K562 (cell line): ENCODE measurements at regions not wholly inside any gene's neighbourhood (a gene's known extent, or its start where the extent isn't known, plus 50 kb on each side); places are given as distances from the start of the nearest gene placed in this dataset.

Source experiments
- ATAC-seq: fragments of 200-7000 bp; cut with Tn5 transposase; 3 replicates; pipeline ENCODE4 v1.9.1; 2020; ENCODE audit warnings: moderate library complexity
- BruUV-seq: library from RNA; stranded (reverse); fragments of 400-500 nt; replicated peaks from 2 replicates; lab custom pipeline; 2021; lab: Mats Ljungman, UMichigan
- CTCF ChIA-PET: fragments of 300-600 bp; formaldehyde crosslinking; extraction: SDS; loops from one replicate; lab custom pipeline; 2021; ENCODE audit warnings: low intra/inter-chr PET ratio; lab: Yijun Ruan, JAX
- POLR2A ChIA-PET: fragments of 300-600, 350-650 bp; sonication (Branson Sonifier 250); formaldehyde crosslinking; extraction: SDS; loops from one replicate; lab custom pipeline; 2021; ENCODE audit warnings: antibody characterized with exemption, inconsistent platforms; lab: Yijun Ruan, JAX
- DNase-seq, 4 experiments: peaks; one replicate each; pipeline versions ENCODE4 v3.0.0 to v3.0.0-alpha.2; 2011 to 2018; ENCODE audit warnings: low spot score in 3 of 4, mixed read lengths in 3 of 4; ENCODE audit errors: extremely low read depth in 1 of 4
- FAIRE-seq: peaks from 2 replicates; lab custom pipeline; 2011; peaks lifted over from hg19 to GRCh38; lab: Jason Lieb, UNC
- H2AFZ ChIP-seq: 2 replicates; pipeline ENCODE4 v1.6.0; 2011; ENCODE audit warnings: low read depth, low read length, control low read depth, inconsistent platforms
- H3K27ac ChIP-seq: fragments of 200-600 bp; 3 replicates; pipeline ENCODE4 v1.8.0; 2011; ENCODE audit warnings: low read depth, mild to moderate bottlenecking, control low read depth, inconsistent platforms, low read length, moderate library complexity, mixed read lengths; ENCODE audit errors: extremely low read depth
- H3K27me3 ChIP-seq, 2 experiments: fragments of 300-600 bp in 1 of 2; 2 replicates in 1 of 2; 3 replicates in 1 of 2; pipeline versions ENCODE4 v1.6.0 to v1.8.0; 2011; ENCODE audit warnings: inconsistent platforms in 2 of 2, low read length in 2 of 2, mild to moderate bottlenecking in 1 of 2, mixed read lengths in 1 of 2, moderate library complexity in 1 of 2; ENCODE audit not compliant: control insufficient read depth in 2 of 2, insufficient read depth in 2 of 2
- H3K36me3 ChIP-seq: fragments of 300-600 bp; 3 replicates; pipeline ENCODE4 v1.8.0; 2011; ENCODE audit warnings: mild to moderate bottlenecking, low read length, inconsistent platforms; ENCODE audit not compliant: control insufficient read depth, insufficient read depth
- H3K4me1 ChIP-seq, 2 experiments: fragments of 200-600 bp in 1 of 2; replicated peaks in 1 of 2; 2 replicates in 1 of 2; 3 replicates in 1 of 2; pipeline versions ENCODE4 v1.5.1 to v1.8.0; 2011; ENCODE audit warnings: inconsistent platforms in 2 of 2, low read length in 2 of 2, mild to moderate bottlenecking in 1 of 2, mixed read lengths in 1 of 2, moderate library complexity in 1 of 2; ENCODE audit not compliant: control insufficient read depth in 2 of 2, insufficient read depth in 2 of 2
- H3K4me2 ChIP-seq: 2 replicates; pipeline ENCODE4 v1.6.1; 2011; ENCODE audit warnings: low read length, control low read depth, inconsistent platforms, mixed read lengths; ENCODE audit not compliant: insufficient read depth
- H3K4me3 ChIP-seq: fragments of 200-600 bp; sonication (generic), shearing (Covaris generic); 2 replicates; pipeline ENCODE4 v1.5.1; 2016; ENCODE audit warnings: control low read depth, inconsistent platforms
- H3K79me2 ChIP-seq: fragments of 200-600 bp; 3 replicates; pipeline ENCODE4 v1.8.0; 2011; ENCODE audit warnings: low read length, inconsistent platforms; ENCODE audit not compliant: control insufficient read depth, insufficient read depth
- H3K9ac ChIP-seq, 2 experiments: 2 replicates each; pipeline versions ENCODE4 v1.6.0 to v1.6.1; 2011; ENCODE audit warnings: low read depth in 2 of 2, low read length in 2 of 2, control low read depth in 1 of 2, inconsistent platforms in 1 of 2, mild to moderate bottlenecking in 1 of 2, mixed read lengths in 1 of 2; ENCODE audit not compliant: insufficient read depth in 1 of 2
- H3K9me1 ChIP-seq: one replicate; pipeline ENCODE4 v1.6.0; 2011; ENCODE audit warnings: inconsistent platforms, mild to moderate bottlenecking, low read length, moderate library complexity; ENCODE audit not compliant: control insufficient read depth, insufficient read depth
- H3K9me3 ChIP-seq: replicated peaks from 2 replicates; pipeline ENCODE4 v1.5.1; 2011; ENCODE audit warnings: low read depth, low read length, inconsistent platforms; ENCODE audit not compliant: control insufficient read depth, insufficient read depth
- H4K20me1 ChIP-seq: replicated peaks from 2 replicates; pipeline ENCODE4 v1.6.1; 2011; ENCODE audit warnings: low read length, inconsistent platforms, mixed read lengths; ENCODE audit not compliant: control insufficient read depth, insufficient read depth
- CBX3 ChIP-seq, 2 experiments: IDR thresholded peaks; 1 replicate in 1 of 2; 2 replicates in 1 of 2; pipeline ENCODE4 v1.6.1; 2012; ENCODE audit warnings: inconsistent platforms in 2 of 2, low read length in 2 of 2, borderline replicate concordance in 1 of 2, control low read depth in 1 of 2
- EHMT2 ChIP-seq: fragments of 450-650 bp; IDR thresholded peaks from 2 replicates; pipeline ENCODE4 v1.6.1; 2018; ENCODE audit warnings: antibody characterized with exemption
- EWSR1 ChIP-seq: fragments of 450-650 bp; IDR thresholded peaks from 2 replicates; pipeline ENCODE4 v1.6.1; 2018; ENCODE audit warnings: borderline replicate concordance, mild to moderate bottlenecking, low read depth, moderate library complexity; ENCODE audit not compliant: partially characterized antibody
- WGBS: fragments of 100-300 bp; shearing (Covaris generic); methylation state at CpG from one replicate; pipeline ENCODE4 v1.1.6; 2016; ENCODE audit warnings: low coverage, mixed read lengths; ENCODE audit not compliant: insufficient coverage; ENCODE audit errors: missing lambda C conversion rate; 5-methylcytosine and 5-hydroxymethylcytosine counted together
- in situ Hi-C: fragments of 300-500 bp; cut with MboI; formaldehyde crosslinking; loops from 4 replicates; pipeline ENCODE4 v1.15.0; 2018; ENCODE audit warnings: inconsistent platforms, mixed read lengths
- intact Hi-C: fragments of 100-400 bp; cut with micrococcal nuclease; formaldehyde crosslinking; loops from 2 replicates; pipeline ENCODE4 v1.14.2; 2022
- TF ChIP-seq, protein P1 (sequence below): fragments of 250-450 bp; sonication (Bioruptor Pico); IDR thresholded peaks from 2 replicates; pipeline ENCODE4 v1.5.0; 2022; ENCODE audit warnings: mild to moderate bottlenecking
- TF ChIP-seq, protein P2 (sequence below), 2 experiments: fragments of 150-350 bp in 1 of 2; IDR thresholded peaks; 2 replicates each; pipeline ENCODE4 v1.6.1; 2012 to 2016; ENCODE audit warnings: low read depth in 2 of 2, low read length in 2 of 2, mild to moderate bottlenecking in 1 of 2, moderate library complexity in 1 of 2

DNA sequence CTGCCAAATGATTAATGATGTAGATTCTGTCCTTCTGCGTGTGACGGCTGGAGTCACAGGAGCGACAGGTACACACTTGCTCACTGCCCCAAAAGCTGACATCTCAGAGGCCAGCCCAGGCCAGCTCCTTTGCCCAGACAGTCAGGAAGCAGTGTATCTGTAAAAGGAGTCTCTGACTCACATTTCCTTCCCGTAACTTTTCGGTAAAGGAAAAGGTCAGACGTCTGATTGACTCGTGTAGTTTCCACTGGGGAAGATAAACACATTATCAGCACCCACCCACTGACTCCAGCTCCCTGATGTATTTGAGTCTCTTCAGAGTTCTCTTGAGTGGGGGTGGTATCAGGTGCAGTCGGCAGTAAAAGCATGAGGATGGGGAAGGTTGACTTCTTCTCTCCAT lies 64.4 kb upstream of the WWC1 start:
- Histone ChIP-seq H3K4me2 (no peak overlapping the region), H3K9me1 (no peaks in the 10 kb centered on the region), H3K9ac (no peak overlapping the region), H3K27me3 (peaks cover 0 to 2% of the 10 kb centered on the region in 2 experiments; a peak in 1 of 5 replicates), H3K4me1 (no peaks in the 10 kb centered on the region), H3K79me2 (no peaks in the 10 kb centered on the region), H3K9me3 (no peaks in the 10 kb centered on the region), H2AFZ (no peak overlapping the region), H3K4me3 (no peak overlapping the region), H3K27ac (no peak overlapping the region), H4K20me1 (no peaks in the 10 kb centered on the region), H3K36me3 (no peaks in the 10 kb centered on the region)
- ATAC-seq = no peak
- intact Hi-C loops (no loop called here), in situ Hi-C loops (loop anchor here (10.0 kb wide), 1 partner anchor 502 kb away; no protein-coding TSS in a partner anchor)
- ChIA-PET CTCF (no interaction called here), POLR2A (no interaction called here)
- whole genome bisulfite sequencing = 1% methylated on average over 8 of the region's 8 CpGs
- no TSS peak for BruUV-seq
- no peak for FAIRE-seq
- no peak for DNase-seq
- TF ChIP-seq EHMT2 (no peak), CBX3 (IDR thresholded peaks at IDR 0.05; ENCODE audit: borderline replicate concordance in 1 of 2, low read length in 2 of 2) (no peak), EWSR1 (no peak)
- TF ChIP-seq, protein P1, sequence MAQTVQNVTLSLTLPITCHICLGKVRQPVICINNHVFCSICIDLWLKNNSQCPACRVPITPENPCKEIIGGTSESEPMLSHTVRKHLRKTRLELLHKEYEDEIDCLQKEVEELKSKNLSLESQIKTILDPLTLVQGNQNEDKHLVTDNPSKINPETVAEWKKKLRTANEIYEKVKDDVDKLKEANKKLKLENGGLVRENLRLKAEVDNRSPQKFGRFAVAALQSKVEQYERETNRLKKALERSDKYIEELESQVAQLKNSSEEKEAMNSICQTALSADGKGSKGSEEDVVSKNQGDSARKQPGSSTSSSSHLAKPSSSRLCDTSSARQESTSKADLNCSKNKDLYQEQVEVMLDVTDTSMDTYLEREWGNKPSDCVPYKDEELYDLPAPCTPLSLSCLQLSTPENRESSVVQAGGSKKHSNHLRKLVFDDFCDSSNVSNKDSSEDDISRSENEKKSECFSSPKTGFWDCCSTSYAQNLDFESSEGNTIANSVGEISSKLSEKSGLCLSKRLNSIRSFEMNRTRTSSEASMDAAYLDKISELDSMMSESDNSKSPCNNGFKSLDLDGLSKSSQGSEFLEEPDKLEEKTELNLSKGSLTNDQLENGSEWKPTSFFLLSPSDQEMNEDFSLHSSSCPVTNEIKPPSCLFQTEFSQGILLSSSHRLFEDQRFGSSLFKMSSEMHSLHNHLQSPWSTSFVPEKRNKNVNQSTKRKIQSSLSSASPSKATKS (CRISPR knock-in tag) = no peak
- TF ChIP-seq, protein P2, sequence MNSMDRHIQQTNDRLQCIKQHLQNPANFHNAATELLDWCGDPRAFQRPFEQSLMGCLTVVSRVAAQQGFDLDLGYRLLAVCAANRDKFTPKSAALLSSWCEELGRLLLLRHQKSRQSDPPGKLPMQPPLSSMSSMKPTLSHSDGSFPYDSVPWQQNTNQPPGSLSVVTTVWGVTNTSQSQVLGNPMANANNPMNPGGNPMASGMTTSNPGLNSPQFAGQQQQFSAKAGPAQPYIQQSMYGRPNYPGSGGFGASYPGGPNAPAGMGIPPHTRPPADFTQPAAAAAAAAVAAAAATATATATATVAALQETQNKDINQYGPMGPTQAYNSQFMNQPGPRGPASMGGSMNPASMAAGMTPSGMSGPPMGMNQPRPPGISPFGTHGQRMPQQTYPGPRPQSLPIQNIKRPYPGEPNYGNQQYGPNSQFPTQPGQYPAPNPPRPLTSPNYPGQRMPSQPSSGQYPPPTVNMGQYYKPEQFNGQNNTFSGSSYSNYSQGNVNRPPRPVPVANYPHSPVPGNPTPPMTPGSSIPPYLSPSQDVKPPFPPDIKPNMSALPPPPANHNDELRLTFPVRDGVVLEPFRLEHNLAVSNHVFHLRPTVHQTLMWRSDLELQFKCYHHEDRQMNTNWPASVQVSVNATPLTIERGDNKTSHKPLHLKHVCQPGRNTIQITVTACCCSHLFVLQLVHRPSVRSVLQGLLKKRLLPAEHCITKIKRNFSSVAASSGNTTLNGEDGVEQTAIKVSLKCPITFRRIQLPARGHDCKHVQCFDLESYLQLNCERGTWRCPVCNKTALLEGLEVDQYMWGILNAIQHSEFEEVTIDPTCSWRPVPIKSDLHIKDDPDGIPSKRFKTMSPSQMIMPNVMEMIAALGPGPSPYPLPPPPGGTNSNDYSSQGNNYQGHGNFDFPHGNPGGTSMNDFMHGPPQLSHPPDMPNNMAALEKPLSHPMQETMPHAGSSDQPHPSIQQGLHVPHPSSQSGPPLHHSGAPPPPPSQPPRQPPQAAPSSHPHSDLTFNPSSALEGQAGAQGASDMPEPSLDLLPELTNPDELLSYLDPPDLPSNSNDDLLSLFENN (IDR thresholded peaks at IDR 0.05; ENCODE audit: low read depth in 2 of 2, low read length in 2 of 2) = no peak
